ENCODE measurements at regions not wholly inside any gene's neighbourhood (a gene's known extent, or its start where the extent isn't known, plus 50 kb on each side); places are given as distances from the start of the nearest gene placed in this dataset.

DNA sequence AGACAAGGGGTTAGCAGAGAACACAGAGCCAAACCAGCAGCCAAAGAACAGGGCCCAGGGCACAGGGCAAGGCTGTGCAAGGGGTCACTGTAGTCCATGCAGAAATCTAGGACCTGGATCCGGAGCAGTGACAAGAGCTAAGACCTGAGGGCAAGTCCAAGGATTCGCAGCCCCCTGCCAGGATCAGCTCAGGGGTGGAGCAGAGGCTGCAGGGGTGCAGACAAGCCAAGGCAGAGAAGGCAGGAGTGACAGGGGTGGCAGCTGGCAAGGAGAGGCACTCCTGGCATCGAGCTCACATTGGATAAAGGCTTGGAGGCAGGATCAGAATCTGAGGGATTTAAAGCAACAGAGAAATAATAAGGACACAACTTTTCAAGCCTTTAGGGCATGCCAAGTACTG, 80.7 kb upstream of the NANOS1 start:
- H3F3A ChIP-seq (ENCODE audit: low read depth): no peaks in the 10 kb centered on the region
- no peak overlapping the region for H2AFZ ChIP-seq (replicated peaks)
- no peak for DNase-seq (ENCODE audit: low spot score)
- H3K36me3 Mint-ChIP-seq: no peaks in the 10 kb centered on the region
- peaks cover 9% of the 10 kb centered on the region for H3K27me3 Mint-ChIP-seq (ENCODE audit: insufficient read depth, low read depth)
- no peak overlapping the region for H3K4me3 Mint-ChIP-seq
- no peak overlapping the region for H3K27ac ChIP-seq
- no peaks in the 10 kb centered on the region for H3K9me3 Mint-ChIP-seq
- TF ChIP-seq, protein P1, sequence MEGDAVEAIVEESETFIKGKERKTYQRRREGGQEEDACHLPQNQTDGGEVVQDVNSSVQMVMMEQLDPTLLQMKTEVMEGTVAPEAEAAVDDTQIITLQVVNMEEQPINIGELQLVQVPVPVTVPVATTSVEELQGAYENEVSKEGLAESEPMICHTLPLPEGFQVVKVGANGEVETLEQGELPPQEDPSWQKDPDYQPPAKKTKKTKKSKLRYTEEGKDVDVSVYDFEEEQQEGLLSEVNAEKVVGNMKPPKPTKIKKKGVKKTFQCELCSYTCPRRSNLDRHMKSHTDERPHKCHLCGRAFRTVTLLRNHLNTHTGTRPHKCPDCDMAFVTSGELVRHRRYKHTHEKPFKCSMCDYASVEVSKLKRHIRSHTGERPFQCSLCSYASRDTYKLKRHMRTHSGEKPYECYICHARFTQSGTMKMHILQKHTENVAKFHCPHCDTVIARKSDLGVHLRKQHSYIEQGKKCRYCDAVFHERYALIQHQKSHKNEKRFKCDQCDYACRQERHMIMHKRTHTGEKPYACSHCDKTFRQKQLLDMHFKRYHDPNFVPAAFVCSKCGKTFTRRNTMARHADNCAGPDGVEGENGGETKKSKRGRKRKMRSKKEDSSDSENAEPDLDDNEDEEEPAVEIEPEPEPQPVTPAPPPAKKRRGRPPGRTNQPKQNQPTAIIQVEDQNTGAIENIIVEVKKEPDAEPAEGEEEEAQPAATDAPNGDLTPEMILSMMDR (IDR thresholded peaks at IDR 0.05): no peak
- TF ChIP-seq EZH2 (IDR thresholded peaks at IDR 0.05) (no peak), EZH2phosphoT487 (IDR thresholded peaks at IDR 0.05) (no peak)
- peaks cover 14% of the 10 kb centered on the region for H3K4me1 ChIP-seq
- no peak overlapping the region for H3K27ac Mint-ChIP-seq
- peaks cover 43% of the 10 kb centered on the region for H3K4me1 Mint-ChIP-seq
- H3K4me2 ChIP-seq: no peak overlapping the region
- no peak overlapping the region for H3K4me3 ChIP-seq
- H3K27me3 ChIP-seq: no peaks in the 10 kb centered on the region
- H3K36me3 ChIP-seq: no peaks in the 10 kb centered on the region
- no peaks in the 10 kb centered on the region for H3K79me2 ChIP-seq (ENCODE audit: low read depth)
- no peaks in the 10 kb centered on the region for H4K20me1 ChIP-seq (ENCODE audit: low read depth)
- no peaks in the 10 kb centered on the region for H3K9me3 ChIP-seq (ENCODE audit: low read depth)
- no peak overlapping the region for H3K9ac ChIP-seq

DNA sequence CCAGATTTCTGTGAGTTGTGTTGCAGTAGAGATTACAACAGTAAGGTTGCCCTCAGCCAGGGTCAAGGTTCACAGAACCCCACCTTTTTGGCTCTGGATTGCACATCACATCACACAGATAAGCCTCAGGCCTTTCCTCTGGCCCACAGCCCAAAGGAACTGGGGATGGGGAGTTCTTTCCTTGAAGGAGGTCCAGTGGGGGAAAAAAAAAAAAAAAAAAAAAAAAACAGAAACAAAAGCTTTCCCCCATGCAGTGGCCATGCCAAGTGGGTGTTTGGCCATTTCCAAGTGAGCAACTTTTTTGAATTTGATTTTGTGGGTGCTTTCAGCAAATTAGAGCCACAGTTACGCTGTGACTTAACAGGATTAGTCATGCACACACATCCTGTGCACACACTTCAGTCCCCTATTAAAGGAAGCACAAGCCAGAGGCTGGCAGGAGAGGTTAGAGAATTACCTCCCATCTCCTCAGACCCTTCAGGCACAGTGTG, 79.3 kb upstream of the NANOS1 start:
- Mint-ChIP-seq H3K4me3 (peak overlapping the region; percentile 41), H3K4me1 (peaks cover 46% of the 10 kb centered on the region), H3K9me3 (no peaks in the 10 kb centered on the region), H3K27ac (no peak overlapping the region), H3K36me3 (no peaks in the 10 kb centered on the region), H3K27me3 (ENCODE audit: insufficient read depth, low read depth) (peaks cover 15% of the 10 kb centered on the region)
- Histone ChIP-seq H3K4me3 (no peak overlapping the region), H4K20me1 (ENCODE audit: low read depth) (no peaks in the 10 kb centered on the region), H2AFZ (replicated peaks) (no peak overlapping the region), H3K27ac (no peak overlapping the region), H3F3A (ENCODE audit: low read depth) (no peaks in the 10 kb centered on the region), H3K9me3 (ENCODE audit: low read depth) (no peaks in the 10 kb centered on the region), H3K4me1 (peaks cover 16% of the 10 kb centered on the region), H3K27me3 (no peaks in the 10 kb centered on the region), H3K36me3 (no peaks in the 10 kb centered on the region), H3K79me2 (ENCODE audit: low read depth) (no peaks in the 10 kb centered on the region), H3K4me2 (no peak overlapping the region), H3K9ac (no peak overlapping the region)
- TF ChIP-seq EZH2phosphoT487 (IDR thresholded peaks at IDR 0.05) (no peak), EZH2 (IDR thresholded peaks at IDR 0.05) (no peak)
- TF ChIP-seq, protein P1 (IDR thresholded peaks at IDR 0.05): no peak
- no peak for DNase-seq (ENCODE audit: low spot score)

DNA sequence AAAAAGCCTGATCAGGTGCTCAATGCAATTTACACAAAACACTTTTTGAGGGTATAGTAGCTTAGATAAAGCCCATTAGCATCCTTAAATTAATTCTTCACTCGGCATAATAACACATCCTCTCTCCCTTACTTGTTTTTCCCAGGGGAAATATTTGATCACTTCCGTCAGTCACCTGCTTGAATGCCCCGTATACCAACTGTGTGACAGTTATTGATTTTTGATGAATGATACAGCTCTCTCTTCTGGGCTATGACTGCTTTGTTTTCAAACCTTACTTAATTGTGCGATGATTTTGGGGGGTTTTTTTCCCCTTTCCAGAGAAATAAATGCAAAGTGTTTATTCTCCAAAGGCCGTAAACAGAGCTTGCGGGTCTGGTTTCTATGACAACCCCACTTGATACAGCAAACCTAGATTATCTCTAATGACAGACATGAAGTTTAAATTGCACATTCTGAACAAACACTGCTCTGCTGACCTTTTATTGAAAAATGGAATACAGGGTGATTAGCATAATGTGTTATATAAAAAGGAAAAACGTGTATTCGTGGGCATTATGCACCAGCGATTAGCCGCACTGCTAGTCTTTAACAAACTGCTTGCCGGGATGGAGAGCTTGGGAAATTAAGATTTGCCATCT, 78.4 kb upstream of the NANOS1 start:
- no peak overlapping the region for H2AFZ ChIP-seq (replicated peaks)
- no peak overlapping the region for H3K4me2 ChIP-seq
- H3K9me3 ChIP-seq (ENCODE audit: low read depth): no peaks in the 10 kb centered on the region
- H3K4me3 ChIP-seq: no peak overlapping the region
- no peaks in the 10 kb centered on the region for H3K27me3 ChIP-seq
- no peaks in the 10 kb centered on the region for H4K20me1 ChIP-seq (ENCODE audit: low read depth)
- no peak overlapping the region for H3K27ac ChIP-seq
- no peak for DNase-seq (ENCODE audit: low spot score)
- H3F3A ChIP-seq (ENCODE audit: low read depth): no peaks in the 10 kb centered on the region
- no peak overlapping the region for H3K9ac ChIP-seq
- H3K4me1 Mint-ChIP-seq: peaks cover 50% of the 10 kb centered on the region
- TF ChIP-seq EZH2phosphoT487 (IDR thresholded peaks at IDR 0.05): no peak
- no peak for TF ChIP-seq EZH2 (IDR thresholded peaks at IDR 0.05)
- TF ChIP-seq, protein P1 (IDR thresholded peaks at IDR 0.05): no peak
- H3K4me3 Mint-ChIP-seq: no peak overlapping the region
- no peak overlapping the region for H3K27ac Mint-ChIP-seq
- H3K36me3 Mint-ChIP-seq: no peaks in the 10 kb centered on the region
- peaks cover 15% of the 10 kb centered on the region for H3K27me3 Mint-ChIP-seq (ENCODE audit: insufficient read depth, low read depth)
- H3K4me1 ChIP-seq: peaks cover 24% of the 10 kb centered on the region
- no peaks in the 10 kb centered on the region for H3K36me3 ChIP-seq
- no peaks in the 10 kb centered on the region for H3K79me2 ChIP-seq (ENCODE audit: low read depth)
- H3K9me3 Mint-ChIP-seq: no peaks in the 10 kb centered on the region
